22Rv1 (cell line): ENCODE measurements at regions not wholly inside any gene's neighbourhood (a gene's known extent, or its start where the extent isn't known, plus 50 kb on each side); places are given as distances from the start of the nearest gene placed in this dataset.

Source experiments
- CTCF ChIP-seq: fragments of 450-650 bp; IDR thresholded peaks from 2 replicates; pipeline ENCODE4 v1.5.1; 2017; ENCODE audit warnings: mild to moderate bottlenecking
- ZFX ChIP-seq: fragments of 450-650 bp; IDR thresholded peaks from 2 replicates; pipeline ENCODE4 v1.6.1; 2017; ENCODE audit warnings: antibody characterized with exemption, borderline replicate concordance

GRCh38 chr6:15025446-15025845 is 220.4 kb upstream of the JARID2 start:
- TF ChIP-seq CTCF (no peak), ZFX (no peak)
